Cardiac fibroblast (primary cell): ENCODE measurements at regions not wholly inside any gene's neighbourhood (a gene's known extent, or its start where the extent isn't known, plus 50 kb on each side); places are given as distances from the start of the nearest gene placed in this dataset.
"Not testable (repeated sequence)": the region's sequence is repeated elsewhere in the genome, so short reads cannot be mapped to it uniquely, and the experiment has no call there.

Experiments
- DNase-seq, 2 donors: peaks; one replicate each; pipeline versions ENCODE4 v3.0.0 to v3.0.0-alpha.2; 2010; ENCODE audit warnings: low read depth in 2 of 2
- H3K4me3 ChIP-seq, 2 donors: replicated peaks in 1 of 2; 1 replicate in 1 of 2; 2 replicates in 1 of 2; pipeline ENCODE4 v1.5.1; 2011; ENCODE audit warnings: low read depth in 2 of 2, low read length in 2 of 2, mild to moderate bottlenecking in 2 of 2, moderate library complexity in 1 of 2
- TF ChIP-seq, protein P1 (sequence below): IDR thresholded peaks from one replicate; pipeline ENCODE4 v1.5.1; 2011; ENCODE audit warnings: low read depth, mild to moderate bottlenecking, low read length, inconsistent platforms

DNA sequence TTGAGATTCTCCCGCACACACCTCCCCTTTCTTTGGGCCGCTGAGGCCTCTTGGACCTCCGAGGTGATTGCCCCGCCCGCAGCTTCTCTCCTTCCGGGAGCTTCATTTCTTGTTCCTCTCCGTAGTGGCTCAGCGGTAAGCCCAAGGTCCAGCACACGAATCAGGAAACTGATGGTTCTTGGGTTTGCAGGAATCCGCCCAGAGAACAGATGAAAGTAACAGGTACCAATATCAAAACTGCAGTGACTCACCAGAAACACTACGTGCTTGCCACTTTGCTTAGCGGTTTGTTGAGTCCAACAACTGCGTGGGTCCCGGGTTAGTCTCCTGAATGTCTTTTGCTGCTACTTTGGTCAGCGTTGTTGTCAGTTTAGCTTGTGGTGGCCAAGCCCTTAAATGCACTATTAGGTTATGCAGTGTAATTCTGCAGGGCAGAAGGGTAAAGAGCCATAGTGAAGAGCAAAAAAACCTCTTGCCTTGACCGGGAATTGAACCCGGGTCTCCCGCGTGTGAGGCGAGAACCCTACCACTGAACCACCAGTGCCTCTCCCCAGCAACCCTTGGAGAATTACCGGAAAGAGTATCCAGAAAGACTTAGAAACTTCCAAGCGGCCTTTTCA, 172.1 kb downstream of the FAM72C start:
- DNase-seq, H3K4me3 ChIP-seq: not testable (repeated sequence)

DNA sequence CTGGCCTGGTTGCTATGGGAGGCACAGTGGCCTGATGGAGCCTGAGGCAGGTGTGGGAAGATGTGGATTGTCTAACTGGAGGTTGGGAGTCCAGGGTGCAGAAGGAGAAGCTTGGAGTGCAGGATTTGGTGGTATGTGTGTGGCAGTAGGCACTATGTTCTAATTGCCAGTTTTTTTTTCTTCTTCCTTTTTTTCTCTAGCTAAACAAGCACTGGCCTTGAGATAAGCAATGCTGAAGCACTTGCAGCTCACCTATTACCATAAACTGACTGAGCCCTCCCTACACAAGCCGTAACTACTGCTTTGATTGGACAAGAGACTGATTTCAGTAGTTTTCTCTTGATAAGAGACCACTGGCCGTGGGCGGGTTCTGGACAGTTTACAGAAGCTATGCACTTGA, 175.4 kb downstream of the FAM72C start:
- not testable (repeated sequence) for DNase-seq, H3K4me3 ChIP-seq

DNA sequence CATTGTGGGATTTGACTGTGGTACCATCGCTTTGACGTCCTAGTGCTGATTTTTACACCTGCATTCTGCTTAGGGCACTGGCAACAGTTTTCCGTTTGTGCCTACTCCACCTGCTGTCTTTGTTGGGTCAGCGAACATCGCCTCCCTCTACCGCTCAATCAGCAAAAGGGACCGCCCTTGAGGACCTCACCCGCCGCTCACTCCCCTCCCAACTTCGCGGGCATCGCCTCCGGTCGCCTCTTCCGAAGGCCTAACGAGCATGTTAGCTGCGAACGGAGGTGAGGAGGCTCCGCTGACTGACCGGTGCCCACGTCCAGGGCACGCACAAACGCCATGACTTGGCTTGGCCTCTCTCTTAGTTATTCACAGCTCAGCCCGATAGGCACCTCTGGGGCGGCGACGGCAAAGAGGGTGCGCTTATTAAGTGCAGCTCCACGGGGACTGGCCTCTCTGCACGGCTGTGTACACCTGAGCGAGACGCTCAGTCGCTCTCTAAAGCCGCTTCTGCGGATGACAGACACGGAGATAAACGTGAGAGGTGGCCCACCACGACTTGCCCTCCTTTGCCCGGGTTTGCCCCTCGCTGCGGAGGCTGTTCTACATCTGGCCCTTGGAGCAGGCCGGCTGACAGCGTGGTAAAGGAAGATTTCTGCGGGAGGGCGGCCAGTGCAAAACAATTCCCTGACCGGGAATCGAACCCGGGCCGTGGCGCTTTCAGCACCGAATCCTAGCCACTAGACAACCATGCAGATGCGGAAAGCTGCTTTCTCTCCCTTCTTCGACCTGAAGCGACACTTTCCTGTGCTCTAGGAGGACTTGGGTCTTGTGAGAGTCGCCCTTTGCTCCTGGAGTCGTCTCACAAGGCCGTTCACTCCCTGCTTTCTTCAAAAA, 179.5 kb downstream of the FAM72C start:
- not testable (repeated sequence) for DNase-seq

DNA sequence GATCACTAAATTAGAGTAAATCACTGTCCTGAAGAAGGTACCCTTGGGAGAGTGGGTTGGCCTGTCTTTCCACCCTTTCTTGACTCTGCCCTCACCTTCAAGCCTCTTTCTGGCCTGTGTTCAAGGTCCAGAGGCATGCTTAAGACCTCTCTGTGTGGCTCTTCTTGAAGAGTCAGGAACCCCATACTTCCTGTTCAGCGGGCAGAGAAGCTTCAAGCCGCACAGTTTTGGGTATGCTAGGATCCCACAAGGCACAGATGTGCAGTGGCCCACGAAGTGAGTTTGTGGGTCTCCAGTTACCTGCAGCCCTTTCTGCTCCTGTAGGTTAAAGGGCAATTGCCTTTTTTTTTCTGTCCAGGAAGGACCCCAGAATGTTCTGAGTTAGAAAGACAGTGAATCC, 185.4 kb downstream of the FAM72C start:
- DNase-seq, H3K4me3 ChIP-seq: not testable (repeated sequence)

More for the DNA sequence above, 179.5 kb downstream of the FAM72C start:
- not testable (repeated sequence) for H3K4me3 ChIP-seq

DNA sequence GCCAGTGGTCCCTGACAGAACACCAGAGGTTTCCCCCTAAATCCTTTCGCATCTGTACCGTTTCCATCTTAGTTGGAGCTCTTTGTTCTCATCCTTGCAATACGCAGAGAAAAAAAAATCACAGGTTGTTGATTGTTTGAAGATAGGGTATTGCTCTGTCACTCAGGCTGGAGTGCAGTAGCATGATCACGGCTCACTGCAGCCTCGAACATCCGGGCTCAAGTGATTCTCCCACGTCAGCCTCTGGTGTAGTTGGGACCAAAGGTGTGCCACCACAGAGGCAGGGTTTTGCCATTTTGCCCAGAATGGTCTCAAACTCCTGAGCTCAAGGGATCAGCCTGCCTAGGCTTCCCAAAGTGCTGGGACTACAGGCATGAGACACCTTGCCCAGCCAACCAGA, 185.9 kb downstream of the FAM72C start:
- not testable (repeated sequence) for DNase-seq, H3K4me3 ChIP-seq

DNA sequence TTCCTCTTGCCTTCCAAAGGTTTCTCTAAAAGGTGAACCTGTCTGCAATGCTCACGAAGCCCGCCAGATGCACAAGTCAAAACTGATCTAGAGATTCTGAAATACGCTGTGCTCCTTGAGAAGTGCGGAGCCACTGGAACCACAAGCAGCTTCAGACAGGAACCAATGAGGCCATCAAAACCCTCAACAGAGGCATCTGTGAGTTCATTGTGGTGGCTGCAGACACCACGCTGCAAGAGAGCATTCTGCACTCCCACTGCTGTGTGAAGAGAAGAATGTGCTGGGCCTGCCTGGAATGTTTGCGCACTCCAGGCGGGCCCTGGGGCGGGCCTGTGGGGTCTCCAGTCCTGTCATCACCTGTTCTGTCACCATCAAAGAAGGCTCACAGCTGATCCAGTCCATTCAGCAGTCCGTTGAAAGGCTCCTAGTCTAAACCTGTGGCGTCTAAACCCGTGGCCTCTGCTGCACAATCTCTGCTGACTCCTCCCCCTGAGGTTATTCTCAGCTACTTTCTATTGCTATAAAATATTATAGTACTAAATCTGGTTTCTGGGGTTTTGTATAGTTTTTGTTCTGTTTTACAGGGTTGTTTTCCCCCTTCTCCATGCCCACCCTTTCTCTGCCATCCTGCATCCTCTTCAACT, 187.4 kb downstream of the FAM72C start:
- DNase-seq, H3K4me3 ChIP-seq: not testable (repeated sequence)

DNA sequence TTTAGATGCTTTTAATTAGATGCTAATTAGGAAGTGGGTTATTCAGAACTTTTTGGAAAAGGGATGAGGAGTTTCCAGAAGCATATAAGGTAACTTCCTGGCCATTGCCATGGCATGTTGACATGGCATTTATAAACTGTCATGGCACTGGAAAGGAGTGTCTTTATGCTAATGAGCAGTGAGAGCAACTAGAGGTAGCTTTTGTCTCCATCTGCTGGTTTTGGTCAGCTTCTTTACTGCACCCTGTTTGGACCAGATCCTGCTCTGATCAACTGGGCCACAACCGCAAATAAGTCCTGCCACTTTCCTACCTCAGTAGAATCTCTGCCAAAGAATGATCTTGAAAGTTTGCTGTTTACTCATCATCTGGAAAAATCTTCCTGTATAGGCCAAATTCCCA, 193.6 kb downstream of the FAM72C start:
- H3K4me3 ChIP-seq = not testable (repeated sequence)

DNA sequence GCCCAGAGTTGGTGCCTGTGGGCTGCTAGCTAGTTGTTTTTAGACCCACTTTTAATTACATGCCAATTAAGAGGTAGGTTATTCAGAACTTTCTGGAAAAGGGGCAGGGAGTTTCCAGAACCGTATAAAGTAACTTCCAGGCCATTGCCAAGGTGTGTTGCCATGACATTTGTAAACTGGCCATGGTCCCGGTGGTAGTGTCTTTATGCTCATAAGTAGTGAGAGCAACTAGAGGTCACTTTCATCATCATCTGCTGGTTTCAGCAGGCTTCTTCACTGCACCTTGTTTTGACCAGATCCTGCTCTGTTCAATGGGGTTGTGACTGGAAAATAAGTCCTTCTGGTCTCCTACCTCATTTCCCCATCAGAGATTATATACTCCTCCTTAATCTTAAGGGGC, 207.0 kb downstream of the FAM72C start:
- not testable (repeated sequence) for DNase-seq, H3K4me3 ChIP-seq

More for the DNA sequence above, 193.6 kb downstream of the FAM72C start:
- DNase-seq = not testable (repeated sequence)

DNA sequence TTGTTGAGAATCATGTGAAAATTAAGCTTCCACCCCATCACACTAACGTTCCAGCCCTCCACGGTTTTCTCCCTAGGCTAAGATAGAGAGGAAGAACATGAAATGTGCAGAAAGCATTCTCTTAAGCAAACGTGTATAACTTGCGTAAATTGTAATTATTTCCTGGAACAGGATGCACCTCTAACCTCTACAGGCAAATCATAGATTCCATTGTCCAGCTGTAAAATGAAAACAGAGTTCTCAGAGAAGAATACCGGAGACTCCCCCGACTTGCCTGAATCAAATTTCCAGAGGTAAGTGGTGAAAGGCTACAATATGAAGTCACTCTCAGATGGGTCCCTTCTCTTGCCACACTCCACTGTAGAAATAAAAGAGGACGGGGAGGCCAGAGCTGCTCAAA, 211.4 kb downstream of the FAM72C start:
- peak; percentile 16 to 37 for DNase-seq
- H3K4me3 ChIP-seq = not testable (repeated sequence)

DNA sequence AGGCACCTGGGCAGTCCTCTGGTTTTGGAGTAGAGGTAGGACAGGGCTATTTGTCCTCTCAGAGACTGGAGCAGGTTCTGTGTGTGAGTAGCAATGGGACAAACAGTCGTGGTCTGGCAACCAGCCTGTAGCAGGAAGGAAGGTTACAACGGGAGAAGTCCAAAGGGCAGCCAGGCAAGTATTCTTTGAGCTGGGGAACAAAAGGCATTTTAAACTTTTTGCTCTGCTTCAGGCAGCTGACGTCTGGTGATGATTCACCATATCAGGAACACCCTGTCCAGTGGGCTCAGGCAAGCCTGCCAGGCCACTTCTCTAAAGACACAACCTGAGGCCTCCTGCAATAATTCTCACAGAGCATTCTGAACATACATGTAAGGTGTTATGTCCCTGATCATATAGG, 215.8 kb downstream of the FAM72C start:
- not testable (repeated sequence) for H3K4me3 ChIP-seq
- DNase-seq = peak in 1 of 2 donors; percentile 8

DNA sequence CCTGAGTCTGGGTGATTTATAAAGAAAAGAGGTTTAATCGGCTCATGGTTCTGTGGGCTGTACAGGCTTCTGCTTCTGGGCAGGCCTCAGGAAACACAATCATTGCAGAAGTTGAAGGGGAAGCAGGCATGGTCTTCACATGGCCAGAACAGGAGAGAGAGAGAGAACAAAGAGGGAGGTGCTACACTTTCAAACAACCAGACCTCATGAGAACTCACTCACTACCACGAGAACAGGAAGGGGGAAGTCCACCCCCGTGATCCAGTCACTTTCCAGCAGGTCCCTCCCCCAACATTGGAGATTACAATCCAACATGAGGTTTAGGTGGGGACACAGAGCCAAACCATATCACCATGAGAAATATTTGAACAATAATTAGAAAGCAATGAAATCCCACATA, 222.9 kb downstream of the FAM72C start:
- TF ChIP-seq, protein P1, sequence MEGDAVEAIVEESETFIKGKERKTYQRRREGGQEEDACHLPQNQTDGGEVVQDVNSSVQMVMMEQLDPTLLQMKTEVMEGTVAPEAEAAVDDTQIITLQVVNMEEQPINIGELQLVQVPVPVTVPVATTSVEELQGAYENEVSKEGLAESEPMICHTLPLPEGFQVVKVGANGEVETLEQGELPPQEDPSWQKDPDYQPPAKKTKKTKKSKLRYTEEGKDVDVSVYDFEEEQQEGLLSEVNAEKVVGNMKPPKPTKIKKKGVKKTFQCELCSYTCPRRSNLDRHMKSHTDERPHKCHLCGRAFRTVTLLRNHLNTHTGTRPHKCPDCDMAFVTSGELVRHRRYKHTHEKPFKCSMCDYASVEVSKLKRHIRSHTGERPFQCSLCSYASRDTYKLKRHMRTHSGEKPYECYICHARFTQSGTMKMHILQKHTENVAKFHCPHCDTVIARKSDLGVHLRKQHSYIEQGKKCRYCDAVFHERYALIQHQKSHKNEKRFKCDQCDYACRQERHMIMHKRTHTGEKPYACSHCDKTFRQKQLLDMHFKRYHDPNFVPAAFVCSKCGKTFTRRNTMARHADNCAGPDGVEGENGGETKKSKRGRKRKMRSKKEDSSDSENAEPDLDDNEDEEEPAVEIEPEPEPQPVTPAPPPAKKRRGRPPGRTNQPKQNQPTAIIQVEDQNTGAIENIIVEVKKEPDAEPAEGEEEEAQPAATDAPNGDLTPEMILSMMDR = no peak
- H3K4me3 ChIP-seq = no peak overlapping the region
- DNase-seq = no peak

DNA sequence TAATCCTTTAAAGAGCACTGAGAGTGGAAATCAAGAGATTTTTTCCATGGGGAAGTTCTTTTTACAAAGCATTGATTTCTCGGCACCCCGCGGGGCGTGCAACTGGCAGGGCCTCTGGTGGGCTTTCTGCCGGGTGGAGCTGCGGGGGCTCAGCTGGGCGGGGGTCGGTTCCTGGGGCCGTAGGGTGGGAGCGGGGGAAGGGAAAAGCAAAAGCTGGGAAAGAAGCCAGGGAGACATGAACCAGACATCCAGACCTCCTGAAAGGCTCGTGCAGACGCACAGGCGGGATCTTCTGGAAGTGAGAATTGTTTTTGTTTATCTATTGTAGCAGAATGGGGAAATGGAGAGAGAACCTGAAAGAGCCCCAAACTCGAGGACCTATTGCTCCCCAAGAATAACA, 235.2 kb downstream of the FAM72C start:
- no peak for DNase-seq
- TF ChIP-seq, protein P1 = no peak
- peak overlapping the region; percentile 21 to 26 for H3K4me3 ChIP-seq
